PC-9 (cell line): ENCODE measurements at regions not wholly inside any gene's neighbourhood (a gene's known extent, or its start where the extent isn't known, plus 50 kb on each side); places are given as distances from the start of the nearest gene placed in this dataset.

ENCODE experiments used
- BruUV-seq: library from RNA; stranded (reverse); fragments of 400-500 nt; replicated peaks from 2 replicates; lab custom pipeline; 2021; lab: Mats Ljungman, UMichigan
- CTCF ChIA-PET: fragments of 300-600 bp; sonication (Branson Sonifier 250); formaldehyde crosslinking; loops from one replicate; lab custom pipeline; 2022; ENCODE audit warnings: antibody characterized with exemption; lab: Charles Lee
- POLR2A ChIA-PET: fragments of 300-600 bp; sonication (Branson Sonifier 250); formaldehyde crosslinking; loops from one replicate; lab custom pipeline; 2022; ENCODE audit warnings: antibody characterized with exemption; ENCODE audit not compliant: unreplicated experiment; lab: Charles Lee
- DNase-seq, 2 experiments: peaks; one replicate each; pipeline versions ENCODE4 v3.0.0 to v3.0.0-alpha.2; 2015 to 2022; ENCODE audit warnings: mixed read lengths in 1 of 2
- H2AFZ ChIP-seq: fragments of 200-600 bp; sonication (generic); 2 replicates; pipeline ENCODE4 v1.8.1; 2017; ENCODE audit warnings: antibody characterized with exemption
- H3F3A ChIP-seq: fragments of 200-600 bp; sonication (generic); 2 replicates; pipeline ENCODE4 v1.8.1; 2017; ENCODE audit warnings: antibody characterized with exemption, mild to moderate bottlenecking, low read depth; ENCODE audit not compliant: insufficient read depth
- H3K27ac ChIP-seq: fragments of 200-600 bp; sonication (generic); 2 replicates; pipeline ENCODE4 v1.6.1; 2016; ENCODE audit warnings: mixed run types
- H3K27me3 ChIP-seq: fragments of 200-600 bp; sonication (generic); 2 replicates; pipeline ENCODE4 v1.6.1; 2016; ENCODE audit warnings: low read depth, mixed run types; ENCODE audit not compliant: insufficient read depth
- H3K36me3 ChIP-seq: fragments of 200-600 bp; sonication (generic); 2 replicates; pipeline ENCODE4 v1.6.1; 2016; ENCODE audit warnings: low read depth, mixed run types
- H3K4me1 ChIP-seq: fragments of 200-600 bp; sonication (generic); replicated peaks from 2 replicates; pipeline ENCODE4 v1.6.1; 2016; ENCODE audit warnings: mixed run types; ENCODE audit not compliant: insufficient read depth
- H3K4me2 ChIP-seq: fragments of 200-600 bp; sonication (generic); 2 replicates; pipeline ENCODE4 v1.6.1; 2017; ENCODE audit warnings: mixed run types
- H3K4me3 ChIP-seq: fragments of 200-600 bp; sonication (generic); 2 replicates; pipeline ENCODE4 v1.6.1; 2016; ENCODE audit warnings: mixed run types
- H3K79me2 ChIP-seq: fragments of 200-600 bp; sonication (generic); 2 replicates; pipeline ENCODE4 v1.6.1; 2017; ENCODE audit warnings: low read depth, mixed run types
- H3K9me2 ChIP-seq: fragments of 200-600 bp; sonication (generic); 2 replicates; pipeline ENCODE4 v1.8.1; 2017; ENCODE audit warnings: mild to moderate bottlenecking; ENCODE audit not compliant: insufficient read depth
- H3K9me3 ChIP-seq: fragments of 200-600 bp; sonication (generic); 2 replicates; pipeline ENCODE4 v1.8.1; 2016; ENCODE audit warnings: low read depth; ENCODE audit not compliant: insufficient read depth
- H4K20me1 ChIP-seq: fragments of 200-600 bp; sonication (generic); 2 replicates; pipeline ENCODE4 v1.8.1; 2017; ENCODE audit not compliant: insufficient read depth
- EZH2 ChIP-seq: fragments of 200-600 bp; sonication (generic); IDR thresholded peaks from 2 replicates; pipeline ENCODE4 v1.8.0; 2017; ENCODE audit warnings: antibody characterized with exemption, low read depth
- intact Hi-C: fragments of 100-400 bp; cut with micrococcal nuclease; formaldehyde crosslinking; loops from one replicate; pipeline ENCODE4 v1.10.0; 2022; ENCODE audit not compliant: unreplicated experiment
- TF ChIP-seq, protein P1 (sequence below): fragments of 200-600 bp; sonication (generic); conservative IDR thresholded peaks from 2 replicates; pipeline ENCODE4 v1.6.1; 2017; ENCODE audit warnings: mixed run types, antibody characterized with exemption, mild to moderate bottlenecking, moderate library complexity

GRCh38 chr22:41040483-41040882 is 51.9 kb upstream of the EP300 start:
- no peak overlapping the region for H3K4me3 ChIP-seq
- H3K27me3 ChIP-seq, result no peaks in the 10 kb centered on the region
- ChIA-PET POLR2A (no interaction called here), CTCF (interaction anchor here (0.6 kb wide), 1 partner anchor 8 kb away, joined by 6 read pairs; no protein-coding TSS in a partner anchor)
- H3K9me2 ChIP-seq, result no peaks in the 10 kb centered on the region; the same call in 1 of the 2 replicates
- H4K20me1 ChIP-seq, result no peaks in the 10 kb centered on the region
- H3K9me3 ChIP-seq, result no peaks in the 10 kb centered on the region
- no peak for DNase-seq
- H3F3A ChIP-seq, result no peaks in the 10 kb centered on the region
- no peaks in the 10 kb centered on the region for H3K79me2 ChIP-seq
- no peaks in the 10 kb centered on the region for H3K4me1 ChIP-seq
- no peak overlapping the region for H2AFZ ChIP-seq
- H3K36me3 ChIP-seq, result no peaks in the 10 kb centered on the region
- H3K27ac ChIP-seq, result no peak overlapping the region
- BruUV-seq, result no TSS peak
- intact Hi-C loops, result no loop called here
- H3K4me2 ChIP-seq, result no peak overlapping the region
- TF ChIP-seq, protein P1, sequence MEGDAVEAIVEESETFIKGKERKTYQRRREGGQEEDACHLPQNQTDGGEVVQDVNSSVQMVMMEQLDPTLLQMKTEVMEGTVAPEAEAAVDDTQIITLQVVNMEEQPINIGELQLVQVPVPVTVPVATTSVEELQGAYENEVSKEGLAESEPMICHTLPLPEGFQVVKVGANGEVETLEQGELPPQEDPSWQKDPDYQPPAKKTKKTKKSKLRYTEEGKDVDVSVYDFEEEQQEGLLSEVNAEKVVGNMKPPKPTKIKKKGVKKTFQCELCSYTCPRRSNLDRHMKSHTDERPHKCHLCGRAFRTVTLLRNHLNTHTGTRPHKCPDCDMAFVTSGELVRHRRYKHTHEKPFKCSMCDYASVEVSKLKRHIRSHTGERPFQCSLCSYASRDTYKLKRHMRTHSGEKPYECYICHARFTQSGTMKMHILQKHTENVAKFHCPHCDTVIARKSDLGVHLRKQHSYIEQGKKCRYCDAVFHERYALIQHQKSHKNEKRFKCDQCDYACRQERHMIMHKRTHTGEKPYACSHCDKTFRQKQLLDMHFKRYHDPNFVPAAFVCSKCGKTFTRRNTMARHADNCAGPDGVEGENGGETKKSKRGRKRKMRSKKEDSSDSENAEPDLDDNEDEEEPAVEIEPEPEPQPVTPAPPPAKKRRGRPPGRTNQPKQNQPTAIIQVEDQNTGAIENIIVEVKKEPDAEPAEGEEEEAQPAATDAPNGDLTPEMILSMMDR, result no peak
- no peak for TF ChIP-seq EZH2

DNA sequence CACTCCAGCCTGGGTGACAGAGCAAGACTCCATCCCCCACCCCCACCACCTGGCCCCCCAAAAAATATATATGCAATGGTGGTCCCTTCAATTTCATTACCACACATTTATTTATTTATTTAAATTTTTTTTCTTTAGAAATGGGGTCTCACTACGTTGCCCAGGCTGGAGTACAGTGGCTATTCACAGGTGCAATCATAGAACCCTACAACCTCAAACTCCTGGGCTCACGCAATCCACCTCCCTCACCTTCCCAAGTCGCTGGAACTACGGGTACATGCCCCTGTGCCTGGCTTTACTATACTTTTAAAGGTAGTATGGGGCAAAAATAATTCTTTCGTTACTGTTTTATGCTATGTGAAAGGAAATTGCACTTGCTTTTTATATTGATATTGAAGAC is 50.9 kb upstream of the EP300 start:
- Histone ChIP-seq H3K9me2 (no peaks in the 10 kb centered on the region; the same call in 1 of the 2 replicates), H3K27me3 (no peaks in the 10 kb centered on the region), H3K4me3 (no peak overlapping the region), H2AFZ (no peak overlapping the region), H3F3A (no peaks in the 10 kb centered on the region), H3K27ac (no peak overlapping the region), H3K9me3 (no peaks in the 10 kb centered on the region), H3K79me2 (no peaks in the 10 kb centered on the region), H3K4me1 (no peaks in the 10 kb centered on the region), H4K20me1 (no peaks in the 10 kb centered on the region), H3K4me2 (no peak overlapping the region), H3K36me3 (no peaks in the 10 kb centered on the region)
- CTCF ChIA-PET, result no interaction called here
- BruUV-seq, result no TSS peak
- intact Hi-C loops, result no loop called here
- no peak for TF ChIP-seq EZH2
- TF ChIP-seq, protein P1, result no peak
- DNase-seq, result no peak
- POLR2A ChIA-PET, result no interaction called here
